GM19463 (cell line): ENCODE measurements at regions not wholly inside any gene's neighbourhood (a gene's known extent, or its start where the extent isn't known, plus 50 kb on each side); places are given as distances from the start of the nearest gene placed in this dataset.

Experiments
- ATAC-seq: cut with Tn5 transposase; IDR thresholded peaks from one replicate; pipeline ENCODE4 v1.9.1; 2021; ENCODE audit warnings: mild to moderate bottlenecking, moderate library complexity; ENCODE audit not compliant: unreplicated experiment

DNA sequence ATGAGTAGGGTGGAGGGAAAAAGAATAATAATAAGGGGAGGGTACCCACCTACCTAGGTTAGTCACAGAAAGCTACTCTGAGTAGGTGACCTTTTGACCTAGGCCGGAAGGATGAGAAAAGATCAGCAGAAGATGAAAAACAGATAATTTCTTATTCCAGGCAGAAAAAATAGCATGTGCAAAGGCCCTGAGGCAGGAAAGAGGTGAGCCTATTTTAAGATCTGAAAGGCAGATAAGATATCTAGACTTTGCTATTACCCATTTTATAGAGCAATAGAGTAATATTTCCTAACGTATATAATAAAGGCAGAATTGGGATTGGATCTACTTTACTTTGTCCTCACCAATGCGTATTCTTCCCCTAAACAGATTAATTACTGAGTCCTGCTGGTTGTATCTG lies 393.9 kb upstream of the MPDZ start:
- ATAC-seq: no peak

GRCh38 chr9:13665418-13666066 lies 386.1 kb upstream of the MPDZ start:
- peak; percentile 59 for ATAC-seq

- ATAC-seq: peak; percentile 85
Measured at GRCh38 chr9:13661014-13661413, 381.5 kb upstream of the MPDZ start.

GRCh38 chr9:13651969-13652663 lies 372.6 kb upstream of the MPDZ start:
- ATAC-seq: no peak

- no peak for ATAC-seq
Measured at GRCh38 chr9:13651526-13651925, 372.0 kb upstream of the MPDZ start.

GRCh38 chr9:13648676-13649075 lies 369.2 kb upstream of the MPDZ start:
- no peak for ATAC-seq

GRCh38 chr9:13648068-13648467 lies 368.6 kb upstream of the MPDZ start:
- ATAC-seq: no peak

DNA sequence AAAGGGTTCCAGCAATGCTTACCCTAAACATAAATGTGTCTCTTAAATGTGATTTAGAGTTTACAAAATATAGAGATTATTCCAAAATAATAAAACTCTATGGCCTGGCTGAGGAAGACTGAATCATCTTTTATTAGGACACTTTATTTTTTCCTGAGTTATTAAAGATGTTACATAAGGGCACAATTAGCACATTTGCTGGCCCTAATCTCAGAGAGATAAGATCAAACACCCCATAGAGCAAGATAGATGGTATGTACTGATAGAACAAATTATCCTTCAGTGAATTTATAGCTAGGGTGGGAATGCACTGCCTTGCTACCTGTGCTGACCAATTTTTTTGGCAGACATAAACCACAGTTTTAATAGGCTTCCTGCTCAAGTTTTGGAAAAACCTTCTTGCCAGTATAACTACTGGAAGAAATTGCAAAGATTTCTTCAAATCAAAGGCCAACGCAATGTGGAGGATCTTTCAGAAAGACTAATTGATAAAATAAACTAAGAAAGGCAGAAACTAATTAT lies 367.1 kb upstream of the MPDZ start:
- ATAC-seq: no peak

- ATAC-seq: no peak
Measured at GRCh38 chr9:13645557-13645956, 366.1 kb upstream of the MPDZ start.

DNA sequence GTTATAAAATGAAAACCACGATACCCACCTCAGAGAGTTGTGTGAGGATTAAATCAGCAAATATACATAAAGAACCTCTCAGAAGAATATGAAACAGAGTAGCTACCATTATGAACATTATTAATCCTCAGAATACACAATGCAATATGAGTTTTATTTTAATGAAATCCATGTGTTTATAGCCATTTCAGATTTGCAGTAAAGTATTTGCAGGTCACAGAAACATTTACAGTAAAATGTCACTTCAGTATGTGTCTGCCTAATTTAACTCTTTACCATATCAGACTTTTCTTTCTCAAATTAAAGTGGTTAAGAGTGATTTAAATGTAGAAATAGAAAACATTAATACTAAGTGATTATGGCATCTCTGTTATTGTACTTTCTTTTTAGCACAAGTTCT lies 365.2 kb upstream of the MPDZ start:
- no peak for ATAC-seq

DNA sequence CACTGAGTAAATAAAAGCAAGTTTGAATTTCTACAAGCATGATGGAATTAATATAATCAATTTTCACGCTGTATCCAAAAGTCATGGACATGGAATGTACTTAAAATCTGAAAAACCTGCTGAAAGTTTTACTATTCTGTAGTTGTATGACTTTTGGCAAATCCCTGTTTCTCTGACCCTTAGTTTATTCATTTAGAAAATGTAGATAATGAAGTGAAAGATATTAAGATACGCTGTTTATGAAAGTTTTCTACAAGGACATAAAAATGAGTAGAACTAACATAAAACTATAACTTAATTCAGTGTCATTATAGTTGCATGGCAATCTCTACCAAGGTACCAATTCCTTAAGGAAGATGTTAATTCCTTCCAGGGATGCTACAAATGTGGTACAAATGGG lies 363.2 kb upstream of the MPDZ start:
- no peak for ATAC-seq

DNA sequence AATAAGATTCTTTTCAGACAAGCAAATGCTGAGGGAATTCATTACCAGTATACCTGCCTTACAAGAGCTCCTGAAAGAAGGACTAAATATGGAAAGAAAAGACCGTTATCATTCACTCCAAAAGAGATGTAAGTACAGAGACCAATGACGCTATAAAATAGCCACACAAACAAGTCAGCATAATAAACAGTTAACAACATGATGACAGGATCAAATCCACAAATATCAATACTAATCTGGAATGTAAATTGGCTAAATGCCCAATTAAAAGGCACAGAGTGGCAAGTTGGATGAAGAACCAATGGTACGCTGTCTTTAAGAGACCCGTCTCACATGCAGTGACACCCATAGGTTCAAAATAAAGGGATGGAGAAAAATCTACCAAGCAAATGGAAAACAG lies 349.6 kb upstream of the MPDZ start:
- ATAC-seq: no peak

DNA sequence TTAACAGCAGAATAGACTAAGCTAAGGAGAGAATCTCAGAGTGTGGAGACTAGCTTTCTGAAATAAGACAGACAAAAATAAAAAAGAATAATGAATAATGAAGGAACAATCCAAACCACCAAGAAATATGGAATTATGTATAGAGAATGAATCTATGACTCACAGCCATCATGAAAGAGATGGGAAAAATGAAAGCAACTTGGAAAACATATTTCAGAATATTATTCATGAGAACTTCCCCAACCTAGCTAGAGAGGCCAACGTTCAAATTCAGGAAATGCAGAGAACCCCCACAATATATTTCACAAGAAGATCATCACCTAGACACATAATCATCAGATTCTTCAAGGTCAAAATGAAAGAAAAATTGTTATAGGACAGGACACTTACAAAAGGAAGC lies 349.0 kb upstream of the MPDZ start:
- ATAC-seq: no peak

GRCh38 chr9:13627502-13627901 lies 348.0 kb upstream of the MPDZ start:
- no peak for ATAC-seq

GRCh38 chr9:13627071-13627470 lies 347.6 kb upstream of the MPDZ start:
- ATAC-seq: no peak

DNA sequence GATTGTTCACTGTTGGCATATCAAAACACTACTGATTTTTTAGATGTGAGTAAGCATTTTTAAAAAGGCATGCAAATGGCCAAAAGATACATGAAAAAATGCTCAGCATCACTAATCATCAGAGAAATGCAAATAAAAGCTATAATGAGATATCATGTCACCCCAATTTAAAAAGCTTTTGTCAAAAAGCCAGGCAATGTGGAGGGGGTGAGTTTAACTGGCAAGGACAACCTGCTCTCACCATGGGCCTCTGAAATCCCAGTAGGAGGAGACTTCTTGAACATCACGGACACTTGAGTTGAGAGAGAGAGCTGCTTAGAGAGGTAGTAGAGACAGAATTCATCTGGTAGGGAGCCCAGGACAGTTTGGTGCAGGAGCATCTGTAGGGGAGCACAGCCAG lies 347.1 kb upstream of the MPDZ start:
- no peak for ATAC-seq

DNA sequence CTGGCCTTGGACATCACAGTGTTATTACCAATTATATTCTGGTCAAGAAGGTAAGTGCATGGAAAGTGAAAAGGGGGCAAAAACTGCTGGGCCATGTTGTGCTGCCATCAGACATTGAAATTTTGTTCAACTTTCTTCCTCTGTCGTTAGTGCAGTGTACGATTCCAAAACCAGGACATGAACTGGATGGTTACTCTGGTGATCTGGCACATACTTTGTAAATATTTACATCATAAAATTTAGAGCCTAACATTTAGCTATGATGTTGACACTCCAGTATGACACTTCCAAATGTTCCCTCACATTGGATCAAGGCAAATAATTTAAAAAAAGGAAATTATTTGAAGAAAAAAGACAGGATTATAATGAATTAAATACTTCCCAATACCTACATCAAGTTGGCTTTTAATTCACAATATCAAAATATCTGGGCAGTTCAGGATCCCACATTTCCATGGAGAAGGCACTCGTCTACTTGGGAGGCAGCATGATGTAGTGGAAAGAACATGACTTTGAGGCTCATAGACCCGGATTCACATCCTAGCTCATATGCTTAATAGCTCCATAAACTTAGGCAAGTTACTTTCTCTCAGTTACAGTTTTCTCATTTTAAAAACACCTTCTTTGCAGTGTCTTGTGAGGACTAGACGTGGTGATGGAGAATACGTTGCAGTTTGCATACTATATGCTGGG lies 342.5 kb upstream of the MPDZ start:
- no peak for ATAC-seq

- no peak for ATAC-seq
Measured at GRCh38 chr9:13616491-13617035, 337.1 kb upstream of the MPDZ start.

GRCh38 chr9:13615660-13616490 lies 336.4 kb upstream of the MPDZ start:
- no peak for ATAC-seq

- no peak for ATAC-seq
Measured at GRCh38 chr9:13614060-13614459, 334.6 kb upstream of the MPDZ start.

DNA sequence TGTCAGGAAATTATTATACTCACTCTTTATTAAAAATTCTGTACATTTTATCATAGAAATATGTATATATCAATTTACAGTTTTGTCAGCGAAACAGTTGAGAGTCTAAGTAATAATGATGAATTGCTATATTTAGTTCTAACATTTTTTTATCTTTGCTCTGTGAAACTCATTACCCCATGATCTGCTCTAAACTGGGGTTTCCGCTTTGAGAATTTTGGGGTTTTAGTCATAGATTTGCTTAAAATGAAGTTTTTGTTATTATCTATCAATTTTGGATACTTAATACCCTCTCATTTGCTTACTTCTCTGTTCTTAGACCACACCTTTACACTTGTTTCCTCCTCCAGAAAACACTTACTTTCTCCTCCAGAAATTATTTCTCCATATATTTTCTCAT lies 333.8 kb upstream of the MPDZ start:
- ATAC-seq: no peak
